ENCODE measurements at regions not wholly inside any gene's neighbourhood (a gene's known extent, or its start where the extent isn't known, plus 50 kb on each side); places are given as distances from the start of the nearest gene placed in this dataset.

GRCh38 chr13:72286421-72286820, 419.4 kb upstream of the DACH1 start:
- POLR2A ChIA-PET = no interaction called here
- no peak for DNase-seq (ENCODE audit: extremely low spot score)
- no peak for TF ChIP-seq ELF4 (IDR thresholded peaks at IDR 0.05)
- TF ChIP-seq NFRKB (IDR thresholded peaks at IDR 0.05) = no peak
- no peak for TF ChIP-seq SUZ12 (IDR thresholded peaks at IDR 0.05)
- TF ChIP-seq, protein P1, sequence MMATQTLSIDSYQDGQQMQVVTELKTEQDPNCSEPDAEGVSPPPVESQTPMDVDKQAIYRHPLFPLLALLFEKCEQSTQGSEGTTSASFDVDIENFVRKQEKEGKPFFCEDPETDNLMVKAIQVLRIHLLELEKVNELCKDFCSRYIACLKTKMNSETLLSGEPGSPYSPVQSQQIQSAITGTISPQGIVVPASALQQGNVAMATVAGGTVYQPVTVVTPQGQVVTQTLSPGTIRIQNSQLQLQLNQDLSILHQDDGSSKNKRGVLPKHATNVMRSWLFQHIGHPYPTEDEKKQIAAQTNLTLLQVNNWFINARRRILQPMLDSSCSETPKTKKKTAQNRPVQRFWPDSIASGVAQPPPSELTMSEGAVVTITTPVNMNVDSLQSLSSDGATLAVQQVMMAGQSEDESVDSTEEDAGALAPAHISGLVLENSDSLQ (IDR thresholded peaks at IDR 0.05) = no peak
- TF ChIP-seq L3MBTL2 (conservative IDR thresholded peaks at IDR 0.05) = no peak
- no peak for TF ChIP-seq HDGF (IDR thresholded peaks at IDR 0.05; ENCODE audit: borderline replicate concordance)
- TF ChIP-seq CTBP1 (IDR thresholded peaks at IDR 0.05; ENCODE audit: borderline replicate concordance) = no peak
- no peak for TF ChIP-seq BHLHE40 (IDR thresholded peaks at IDR 0.05; ENCODE audit: borderline replicate concordance)
- TF ChIP-seq ZNF384 (IDR thresholded peaks at IDR 0.05) = no peak
- no peak for TF ChIP-seq TARDBP (IDR thresholded peaks at IDR 0.05)
- no peak for TF ChIP-seq FOXA1 (IDR thresholded peaks at IDR 0.05)
- TF ChIP-seq LEF1 (IDR thresholded peaks at IDR 0.05; ENCODE audit: borderline replicate concordance) = no peak
- TF ChIP-seq FOXM1 (IDR thresholded peaks at IDR 0.05; ENCODE audit: borderline replicate concordance) = no peak
- no peak for TF ChIP-seq FOXK2 (IDR thresholded peaks at IDR 0.05)
- TF ChIP-seq ARNT (IDR thresholded peaks at IDR 0.05) = no peak
- no peak for TF ChIP-seq SP1 (IDR thresholded peaks at IDR 0.05)
- CTCF ChIA-PET = interaction anchor here (0.6 kb wide), 1 partner anchor 49 kb away, joined by 3 read pairs; no protein-coding TSS in a partner anchor

- TF ChIP-seq FOXK2 (IDR thresholded peaks at IDR 0.05) (no peak), FOXM1 (IDR thresholded peaks at IDR 0.05; ENCODE audit: borderline replicate concordance) (no peak), TARDBP (IDR thresholded peaks at IDR 0.05) (no peak), CTBP1 (IDR thresholded peaks at IDR 0.05; ENCODE audit: borderline replicate concordance) (no peak), LEF1 (IDR thresholded peaks at IDR 0.05; ENCODE audit: borderline replicate concordance) (no peak), ZNF384 (IDR thresholded peaks at IDR 0.05) (no peak), BHLHE40 (IDR thresholded peaks at IDR 0.05; ENCODE audit: borderline replicate concordance) (no peak), FOXA1 (IDR thresholded peaks at IDR 0.05) (no peak), SUZ12 (IDR thresholded peaks at IDR 0.05) (no peak), ELF4 (IDR thresholded peaks at IDR 0.05) (no peak), HDGF (IDR thresholded peaks at IDR 0.05; ENCODE audit: borderline replicate concordance) (no peak), NFRKB (IDR thresholded peaks at IDR 0.05) (no peak), SP1 (IDR thresholded peaks at IDR 0.05) (no peak), L3MBTL2 (conservative IDR thresholded peaks at IDR 0.05) (no peak), ARNT (IDR thresholded peaks at IDR 0.05) (no peak)
- TF ChIP-seq, protein P1 (IDR thresholded peaks at IDR 0.05) = no peak
- ChIA-PET CTCF (no interaction called here), POLR2A (no interaction called here)
- no peak for DNase-seq (ENCODE audit: extremely low spot score)
These were observed 417.8 kb upstream of the DACH1 start for GRCh38 chr13:72284791-72285190.

- POLR2A ChIA-PET = no interaction called here
- CTCF ChIA-PET = interaction anchor here (0.6 to 1.4 kb wide), 2 partner anchors 304 to 1244 kb away, joined by 3 to 4 read pairs; no protein-coding TSS in a partner anchor
- TF ChIP-seq ZNF384 (IDR thresholded peaks at IDR 0.05) (no peak), FOXK2 (IDR thresholded peaks at IDR 0.05) (no peak), BHLHE40 (IDR thresholded peaks at IDR 0.05; ENCODE audit: borderline replicate concordance) (no peak), ELF4 (IDR thresholded peaks at IDR 0.05) (no peak), L3MBTL2 (conservative IDR thresholded peaks at IDR 0.05) (no peak), FOXM1 (IDR thresholded peaks at IDR 0.05; ENCODE audit: borderline replicate concordance) (no peak), CTBP1 (IDR thresholded peaks at IDR 0.05; ENCODE audit: borderline replicate concordance) (no peak), HDGF (IDR thresholded peaks at IDR 0.05; ENCODE audit: borderline replicate concordance) (no peak), NFRKB (IDR thresholded peaks at IDR 0.05) (no peak), LEF1 (IDR thresholded peaks at IDR 0.05; ENCODE audit: borderline replicate concordance) (no peak)
- TF ChIP-seq, protein P1 (IDR thresholded peaks at IDR 0.05) = no peak
- DNase-seq (ENCODE audit: extremely low spot score) = no peak
These were observed 394.7 kb upstream of the DACH1 start for GRCh38 chr13:72261732-72262131.

- POLR2A ChIA-PET = no interaction called here
- CTCF ChIA-PET = no interaction called here
- TF ChIP-seq FOXM1 (IDR thresholded peaks at IDR 0.05; ENCODE audit: borderline replicate concordance) (no peak), NFRKB (IDR thresholded peaks at IDR 0.05) (no peak), ARNT (IDR thresholded peaks at IDR 0.05) (no peak), ELF4 (IDR thresholded peaks at IDR 0.05) (no peak), L3MBTL2 (conservative IDR thresholded peaks at IDR 0.05) (no peak), BHLHE40 (IDR thresholded peaks at IDR 0.05; ENCODE audit: borderline replicate concordance) (no peak), FOXK2 (IDR thresholded peaks at IDR 0.05) (no peak), TARDBP (IDR thresholded peaks at IDR 0.05) (no peak)
- TF ChIP-seq, protein P1 (IDR thresholded peaks at IDR 0.05) = no peak
- no peak for DNase-seq (ENCODE audit: extremely low spot score)
These were observed 392.5 kb upstream of the DACH1 start for GRCh38 chr13:72259528-72259927.

- CTCF ChIA-PET = interaction anchor here (0.7 kb wide), 1 partner anchor 151 kb away, joined by 3 read pairs; no protein-coding TSS in a partner anchor
- DNase-seq (ENCODE audit: extremely low spot score) = no peak
- TF ChIP-seq TARDBP (IDR thresholded peaks at IDR 0.05) (no peak), FOXA1 (IDR thresholded peaks at IDR 0.05) (no peak), ELF4 (IDR thresholded peaks at IDR 0.05) (no peak)
- POLR2A ChIA-PET = no interaction called here
These were observed 391.5 kb upstream of the DACH1 start for GRCh38 chr13:72258340-72258981.
